ENCODE measurements at regions not wholly inside any gene's neighbourhood (a gene's known extent, or its start where the extent isn't known, plus 50 kb on each side); places are given as distances from the start of the nearest gene placed in this dataset.
"Not testable (repeated sequence)": the region's sequence is repeated elsewhere in the genome, so short reads cannot be mapped to it uniquely, and the experiment has no call there.

- no peak for DNase-seq (ENCODE audit: extremely low read depth, low read depth)
- no peak overlapping the region for H3K4me3 ChIP-seq (replicated peaks; ENCODE audit: low read depth, low read length)
- TF ChIP-seq CTCF (IDR thresholded peaks at IDR 0.05; ENCODE audit: low read depth, low read length, missing control alignments) = no peak
These were observed 593.0 kb downstream of the UQCRFS1 start for GRCh38 chr19:28619816-28620429.

- no peak overlapping the region for H3K4me3 ChIP-seq (replicated peaks; ENCODE audit: low read depth, low read length)
- TF ChIP-seq CTCF (IDR thresholded peaks at IDR 0.05; ENCODE audit: low read depth, low read length, missing control alignments) = no peak
- no peak for DNase-seq (ENCODE audit: extremely low read depth, low read depth)
These were observed 594.4 kb downstream of the UQCRFS1 start for GRCh38 chr19:28618504-28618903.

GRCh38 chr19:28615966-28616365, 597.0 kb downstream of the UQCRFS1 start:
- TF ChIP-seq CTCF (IDR thresholded peaks at IDR 0.05; ENCODE audit: low read depth, low read length, missing control alignments) = no peak
- no peak overlapping the region for H3K4me3 ChIP-seq (replicated peaks; ENCODE audit: low read depth, low read length)
- no peak for DNase-seq (ENCODE audit: extremely low read depth, low read depth)

GRCh38 chr19:28615546-28615916, 597.4 kb downstream of the UQCRFS1 start:
- H3K4me3 ChIP-seq (replicated peaks; ENCODE audit: low read depth, low read length) = no peak overlapping the region
- no peak for TF ChIP-seq CTCF (IDR thresholded peaks at IDR 0.05; ENCODE audit: low read depth, low read length, missing control alignments)

DNA sequence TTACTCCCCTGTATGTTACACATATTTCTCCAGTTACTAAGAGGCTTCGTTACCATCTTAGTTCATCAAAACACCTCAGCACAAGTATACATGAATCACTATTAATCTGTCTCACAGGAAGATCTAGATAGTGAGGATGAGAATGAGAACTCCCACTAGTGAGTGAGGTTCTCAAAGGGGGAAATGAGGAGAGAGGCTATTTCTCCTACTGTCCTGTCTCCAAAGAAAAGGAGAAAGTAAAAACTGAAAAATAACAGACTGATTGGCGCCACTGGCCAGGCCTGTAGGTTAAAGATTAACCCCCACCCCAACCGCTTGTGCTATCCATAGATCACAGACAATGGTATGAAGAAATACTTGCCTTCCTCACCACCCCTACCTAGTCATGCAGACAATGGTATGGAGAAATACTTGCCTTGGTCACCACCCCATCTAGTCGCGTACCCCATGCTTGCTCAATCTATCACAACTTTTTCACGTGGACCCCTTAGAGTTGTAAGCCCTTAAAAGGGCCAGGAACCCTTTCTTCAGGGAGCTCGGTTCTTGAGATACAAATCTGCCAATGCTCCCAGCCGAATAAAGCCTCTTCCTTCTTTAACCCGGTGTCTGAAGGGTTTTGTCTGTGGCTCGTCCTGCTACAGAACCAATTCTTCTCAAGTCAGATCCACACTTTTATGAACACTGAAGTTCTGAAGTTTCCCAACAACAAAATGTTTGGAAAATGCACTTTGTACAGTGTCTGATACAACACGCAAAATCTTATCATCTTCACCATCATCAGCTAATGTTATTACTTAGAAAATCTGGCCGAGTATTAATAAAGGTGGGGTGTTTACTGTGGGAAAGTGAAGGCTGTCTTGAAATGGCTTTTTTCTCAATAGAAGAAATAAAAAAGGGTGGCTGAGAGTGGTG, 598.1 kb downstream of the UQCRFS1 start:
- TF ChIP-seq CTCF (IDR thresholded peaks at IDR 0.05; ENCODE audit: low read depth, low read length, missing control alignments) = no peak
- H3K4me3 ChIP-seq (replicated peaks; ENCODE audit: low read depth, low read length) = no peak overlapping the region
- DNase-seq (ENCODE audit: extremely low read depth, low read depth) = no peak

More at GRCh38 chr19:28615546-28615916, 597.4 kb downstream of the UQCRFS1 start:
- DNase-seq (ENCODE audit: extremely low read depth, low read depth) = no peak

DNA sequence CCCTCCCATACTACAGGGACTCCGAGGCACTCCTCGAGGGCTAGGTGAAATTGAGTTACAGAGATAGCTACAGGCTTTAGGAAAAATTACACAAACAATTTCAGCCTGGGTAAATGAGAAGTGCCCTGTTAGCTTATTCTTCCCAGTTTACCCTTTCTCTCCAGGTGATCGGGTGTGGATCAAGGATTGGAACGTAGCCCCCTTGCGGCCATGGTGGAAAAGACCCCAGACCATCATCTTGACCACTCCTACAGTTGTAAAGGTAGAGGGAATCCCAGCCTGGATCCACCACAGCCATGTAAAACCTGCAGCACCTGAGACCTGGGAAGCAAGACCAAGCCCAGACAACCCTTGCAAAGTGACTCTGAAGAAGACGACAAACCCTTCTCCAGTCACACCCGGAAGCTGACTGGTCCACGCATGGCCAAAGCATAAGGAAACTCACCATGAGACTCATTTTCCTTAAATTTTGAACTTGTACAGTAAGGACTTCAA, 600.6 kb downstream of the UQCRFS1 start:
- no peak for DNase-seq (ENCODE audit: extremely low read depth, low read depth)
- no peak for TF ChIP-seq CTCF (IDR thresholded peaks at IDR 0.05; ENCODE audit: low read depth, low read length, missing control alignments)
- no peak overlapping the region for H3K4me3 ChIP-seq (replicated peaks; ENCODE audit: low read depth, low read length)

GRCh38 chr19:28611227-28611914, 601.6 kb downstream of the UQCRFS1 start:
- not testable (repeated sequence) for DNase-seq (ENCODE audit: extremely low read depth, low read depth); H3K4me3 ChIP-seq (replicated peaks; ENCODE audit: low read depth, low read length)
